HCT116 (cell line): ENCODE measurements at regions not wholly inside any gene's neighbourhood (a gene's known extent, or its start where the extent isn't known, plus 50 kb on each side); places are given as distances from the start of the nearest gene placed in this dataset.
"Not testable (repeated sequence)": the region's sequence is repeated elsewhere in the genome, so short reads cannot be mapped to it uniquely, and the experiment has no call there.

Experiments
- ATAC-seq: fragments of 200-7000 bp; cut with Tn5 transposase; 2 replicates; pipeline ENCODE4 v1.9.1; 2020; ENCODE audit warnings: mild to moderate bottlenecking, moderate library complexity
- BruUV-seq: library from RNA; stranded (reverse); fragments of 400-500 nt; replicated peaks from 2 replicates; lab custom pipeline; 2021; lab: Mats Ljungman, UMichigan
- CTCF ChIA-PET: fragments of 300-600 bp; sonication (Branson Sonifier 250); formaldehyde crosslinking; loops from one replicate; lab custom pipeline; 2021; ENCODE audit warnings: antibody characterized with exemption; lab: Charles Lee
- POLR2A ChIA-PET: fragments of 300-600, 350-600 bp; sonication (Branson Sonifier 250); formaldehyde crosslinking; loops from one replicate; lab custom pipeline; 2021; ENCODE audit warnings: antibody characterized with exemption; lab: Charles Lee
- RAD21 ChIA-PET, 2 experiments: fragments of 300-600 bp; sonication (Branson Sonifier 250); formaldehyde crosslinking; loops; one replicate each; lab custom pipeline; 2023; ENCODE audit warnings: low total read pairs in 2 of 2; ENCODE audit not compliant: uncharacterized antibody in 2 of 2, unreplicated experiment in 2 of 2, low non-redundant PET in 1 of 2; lab: Charles Lee
- DNase-seq: peaks from one replicate; pipeline ENCODE4 v3.0.0-alpha.2; 2010; ENCODE audit warnings: low read depth, low spot score
- H2AFZ ChIP-seq: fragments of 200-600 bp; shearing (Covaris generic), sonication (generic); 2 replicates; pipeline ENCODE4 v1.6.1; 2017; ENCODE audit warnings: low read depth, mixed run types, mixed read lengths, antibody characterized with exemption, low read length; ENCODE audit not compliant: poor library complexity, severe bottlenecking
- H3K27ac ChIP-seq: 2 replicates; pipeline ENCODE4 v1.5.1; 2012; ENCODE audit warnings: low read depth, low read length
- H3K27me3 ChIP-seq: fragments of 200-600 bp; sonication (generic); 2 replicates; pipeline ENCODE4 v1.6.1; 2016; ENCODE audit warnings: mixed run types, low read length, mixed read lengths; ENCODE audit not compliant: insufficient read depth
- H3K36me3 ChIP-seq, 2 experiments: fragments of 200-500 bp in 1 of 2; fragments of 200-600 bp in 1 of 2; sonication (Bioruptor generic) in 1 of 2; sonication (generic) in 1 of 2; 2 replicates each; pipeline versions ENCODE4 v1.5.1 to v1.6.1; 2014 to 2016; ENCODE audit warnings: low read length in 2 of 2, inconsistent platforms in 1 of 2, mixed read lengths in 1 of 2, mixed run types in 1 of 2; ENCODE audit not compliant: insufficient read depth in 2 of 2, control insufficient read depth in 1 of 2
- H3K4me1 ChIP-seq, 2 experiments: fragments of 200-600 bp in 1 of 2; sonication (generic) in 1 of 2; 2 replicates each; pipeline versions ENCODE4 v1.5.1 to v1.6.1; 2012 to 2017; ENCODE audit warnings: low read length in 2 of 2, inconsistent platforms in 1 of 2, mild to moderate bottlenecking in 1 of 2, mixed read lengths in 1 of 2, mixed run types in 1 of 2, moderate library complexity in 1 of 2; ENCODE audit not compliant: insufficient read depth in 2 of 2, control insufficient read depth in 1 of 2
- H3K4me2 ChIP-seq: fragments of 200-600 bp; sonication (generic); 2 replicates; pipeline ENCODE4 v1.6.1; 2017; ENCODE audit warnings: mixed run types, low read length, mixed read lengths
- H3K4me3 ChIP-seq, 2 experiments: fragments of 200-600 bp in 1 of 2; sonication (generic) in 1 of 2; replicated peaks in 1 of 2; 2 replicates each; pipeline ENCODE4 v1.5.1; 2011 to 2016; ENCODE audit warnings: low read length in 2 of 2, control low read depth in 1 of 2, low read depth in 1 of 2, mild to moderate bottlenecking in 1 of 2, mixed read lengths in 1 of 2, mixed run types in 1 of 2
- H3K79me2 ChIP-seq: fragments of 200-600 bp; sonication (generic); 2 replicates; pipeline ENCODE4 v1.6.1; 2017; ENCODE audit warnings: mild to moderate bottlenecking, mixed run types, low read length, moderate library complexity, mixed read lengths; ENCODE audit not compliant: insufficient read depth
- H3K9ac ChIP-seq: fragments of 200-600 bp; sonication (generic); 2 replicates; pipeline ENCODE4 v1.6.1; 2016; ENCODE audit warnings: low read length, mixed read lengths
- H3K9me2 ChIP-seq: fragments of 200-600 bp; sonication (generic), shearing (Covaris generic); 2 replicates; pipeline ENCODE4 v1.6.1; 2017; ENCODE audit warnings: mixed run types, mild to moderate bottlenecking, moderate library complexity; ENCODE audit not compliant: insufficient read depth
- H3K9me3 ChIP-seq, 2 experiments: fragments of 200-500 bp in 1 of 2; fragments of 200-600 bp in 1 of 2; sonication (Bioruptor generic) in 1 of 2; sonication (generic) in 1 of 2; 2 replicates each; pipeline ENCODE4 v1.6.1; 2014 to 2017; ENCODE audit warnings: low read length in 2 of 2, mixed read lengths in 2 of 2, inconsistent platforms in 1 of 2, low read depth in 1 of 2, mild to moderate bottlenecking in 1 of 2, mixed run types in 1 of 2, moderate library complexity in 1 of 2; ENCODE audit not compliant: control insufficient read depth in 1 of 2, insufficient read depth in 1 of 2
- H4K20me1 ChIP-seq: fragments of 200-600 bp; sonication (generic), shearing (Covaris generic); 2 replicates; pipeline ENCODE4 v1.6.1; 2017; ENCODE audit warnings: mixed run types, mild to moderate bottlenecking, moderate library complexity; ENCODE audit not compliant: insufficient read depth
- CEBPB ChIP-seq: IDR thresholded peaks from 2 replicates; pipeline ENCODE4 v1.6.1; 2012; ENCODE audit warnings: low read depth
- ELF1 ChIP-seq: IDR thresholded peaks from 2 replicates; pipeline ENCODE4 v1.6.1; 2012; ENCODE audit warnings: low read depth, borderline replicate concordance
- JUND ChIP-seq: IDR thresholded peaks from 2 replicates; pipeline ENCODE4 v1.6.1; 2012
- POLR2A ChIP-seq: IDR thresholded peaks from 2 replicates; pipeline ENCODE4 v1.7.0; 2011; ENCODE audit warnings: borderline replicate concordance; ENCODE audit not compliant: insufficient read depth, insufficient read length; ENCODE audit errors: extremely low read depth
- POLR2AphosphoS5 ChIP-seq: IDR thresholded peaks from 2 replicates; pipeline ENCODE4 v1.6.1; 2011; ENCODE audit warnings: mild to moderate bottlenecking, low read depth, low read length, moderate library complexity
- RAD21 ChIP-seq: IDR thresholded peaks from 2 replicates; pipeline ENCODE4 v1.6.1; 2012; ENCODE audit warnings: low read depth, mild to moderate bottlenecking
- SIN3A ChIP-seq: IDR thresholded peaks from 2 replicates; pipeline ENCODE4 v1.6.1; 2012; ENCODE audit warnings: low read depth
- ZNF274 ChIP-seq: fragments of 200-500 bp; sonication (Bioruptor generic); IDR thresholded peaks from 2 replicates; pipeline ENCODE4 v1.6.1; 2014; ENCODE audit warnings: mild to moderate bottlenecking, low read depth, low read length, inconsistent platforms
- intact Hi-C: fragments of 100-400 bp; cut with micrococcal nuclease; formaldehyde crosslinking; loops from 2 replicates; pipeline ENCODE4 v1.10.0; 2022
- TF ChIP-seq, protein P1 (sequence below): IDR thresholded peaks from 2 replicates; pipeline ENCODE4 v1.6.1; 2012

DNA sequence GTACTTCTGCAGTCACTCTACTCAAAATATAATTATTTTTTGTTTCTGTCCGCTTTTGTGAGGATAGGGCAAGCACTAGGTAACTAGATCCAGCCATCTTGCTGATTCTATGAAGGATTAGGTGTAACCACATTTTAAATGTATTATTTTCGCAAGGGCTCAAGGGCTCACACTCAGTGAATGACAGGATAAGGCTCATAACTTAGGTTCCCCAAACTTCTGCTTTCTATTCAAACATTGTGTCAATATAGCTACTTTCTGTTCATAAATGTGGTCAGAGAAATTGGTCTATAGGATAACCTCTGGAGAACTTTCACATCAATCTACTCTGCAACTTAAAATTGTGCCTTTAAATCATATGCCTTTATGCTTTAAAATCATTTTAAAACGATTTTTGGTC lies 1141.2 kb downstream of the SORCS1 start:
- no peak for DNase-seq
- ChIA-PET CTCF (no interaction called here), POLR2A (no interaction called here), RAD21 (no interaction called here)
- H3K4me3 ChIP-seq, result no peak overlapping the region
- H3K36me3 ChIP-seq, result no peaks in the 10 kb centered on the region
- intact Hi-C loops, result no loop called here
- no peak overlapping the region for H3K4me2 ChIP-seq
- no peaks in the 10 kb centered on the region for H3K79me2 ChIP-seq
- H4K20me1 ChIP-seq, result no peaks in the 10 kb centered on the region
- H3K9me2 ChIP-seq, result no peaks in the 10 kb centered on the region
- H2AFZ ChIP-seq, result no peak overlapping the region
- no peaks in the 10 kb centered on the region for H3K4me1 ChIP-seq
- no peaks in the 10 kb centered on the region for H3K27me3 ChIP-seq
- no peak for ATAC-seq
- H3K27ac ChIP-seq, result no peak overlapping the region
- TF ChIP-seq SIN3A (no peak), POLR2A (no peak), POLR2AphosphoS5 (no peak), RAD21 (no peak), JUND (no peak), CEBPB (no peak), ZNF274 (no peak), ELF1 (no peak)
- TF ChIP-seq, protein P1, sequence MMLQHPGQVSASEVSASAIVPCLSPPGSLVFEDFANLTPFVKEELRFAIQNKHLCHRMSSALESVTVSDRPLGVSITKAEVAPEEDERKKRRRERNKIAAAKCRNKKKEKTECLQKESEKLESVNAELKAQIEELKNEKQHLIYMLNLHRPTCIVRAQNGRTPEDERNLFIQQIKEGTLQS, result no peak
- H3K9ac ChIP-seq, result no peak overlapping the region
- BruUV-seq, result no TSS peak
- peaks cover 19 to 33% of the 10 kb centered on the region in 2 experiments; a peak in 3 of 4 replicates for H3K9me3 ChIP-seq

- ATAC-seq, intact Hi-C loops, RAD21 ChIA-PET, H3K4me2 ChIP-seq, H2AFZ ChIP-seq, POLR2A ChIA-PET, BruUV-seq, H3K36me3 ChIP-seq, H3K79me2 ChIP-seq, H3K27ac ChIP-seq, H3K9ac ChIP-seq, DNase-seq, H3K9me2 ChIP-seq, H3K4me3 ChIP-seq, CTCF ChIA-PET, H3K27me3 ChIP-seq, H3K4me1 ChIP-seq, H4K20me1 ChIP-seq: not testable (repeated sequence)
- H3K9me3 ChIP-seq, result peaks cover 10 to 12% of the 10 kb centered on the region in 2 experiments; a peak in 2 of 4 replicates
Measured at GRCh38 chr10:106019559-106019958, 1144.9 kb downstream of the SORCS1 start.

- H3K4me3 ChIP-seq, H2AFZ ChIP-seq, CTCF ChIA-PET, BruUV-seq, H4K20me1 ChIP-seq, H3K27me3 ChIP-seq, POLR2A ChIA-PET, H3K9me2 ChIP-seq, H3K27ac ChIP-seq, DNase-seq, H3K4me1 ChIP-seq, H3K79me2 ChIP-seq, H3K4me2 ChIP-seq, H3K9ac ChIP-seq, intact Hi-C loops, H3K36me3 ChIP-seq, ATAC-seq, RAD21 ChIA-PET: not testable (repeated sequence)
- peaks cover 24 to 26% of the 10 kb centered on the region in 2 experiments; a peak in 3 of 4 replicates for H3K9me3 ChIP-seq
Measured at GRCh38 chr10:106015369-106016199, 1148.9 kb downstream of the SORCS1 start.
